Osteoblast (primary cell): ENCODE measurements at regions not wholly inside any gene's neighbourhood (a gene's known extent, or its start where the extent isn't known, plus 50 kb on each side); places are given as distances from the start of the nearest gene placed in this dataset.

Source experiments
- DNase-seq: peaks from one replicate; pipeline ENCODE4 v3.0.0; 2011; ENCODE audit warnings: low spot score, mixed read lengths; ENCODE audit not compliant: insufficient read length; ENCODE audit errors: missing footprints
- H2AFZ ChIP-seq: 2 replicates; pipeline ENCODE4 v1.6.0; 2011; ENCODE audit warnings: mild to moderate bottlenecking, low read length
- H3K27ac ChIP-seq: 2 replicates; pipeline ENCODE4 v1.5.1; 2011; ENCODE audit warnings: mild to moderate bottlenecking, low read depth, low read length, moderate library complexity
- H3K27me3 ChIP-seq: 2 replicates; pipeline ENCODE4 v1.6.0; 2012; ENCODE audit warnings: mild to moderate bottlenecking, control low read depth, inconsistent platforms, low read length, moderate library complexity; ENCODE audit not compliant: insufficient read depth
- H3K36me3 ChIP-seq: 2 replicates; pipeline ENCODE4 v1.5.1; 2011; ENCODE audit warnings: mild to moderate bottlenecking, low read length, control low read depth, moderate library complexity; ENCODE audit not compliant: insufficient read depth
- H3K4me1 ChIP-seq: 2 replicates; pipeline ENCODE4 v1.5.1; 2011; ENCODE audit warnings: mild to moderate bottlenecking, low read length, control low read depth, moderate library complexity; ENCODE audit not compliant: insufficient read depth
- H3K4me2 ChIP-seq: 2 replicates; pipeline ENCODE4 v1.6.0; 2011; ENCODE audit warnings: mild to moderate bottlenecking, low read length; ENCODE audit not compliant: insufficient read depth
- H3K4me3 ChIP-seq: fragments of 200-600 bp; sonication (generic); 3 replicates; pipeline ENCODE4 v1.5.1; 2012; ENCODE audit warnings: mild to moderate bottlenecking, low read length, inconsistent platforms; ENCODE audit not compliant: insufficient read depth
- H3K79me2 ChIP-seq: 2 replicates; pipeline ENCODE4 v1.6.0; 2012; ENCODE audit warnings: mild to moderate bottlenecking, low read length, control low read depth, inconsistent platforms; ENCODE audit not compliant: insufficient read depth
- H3K9me3 ChIP-seq: 2 replicates; pipeline ENCODE4 v1.5.1; 2011; ENCODE audit warnings: low read depth, low read length, control low read depth
- H4K20me1 ChIP-seq: 2 replicates; pipeline ENCODE4 v1.6.0; 2012; ENCODE audit warnings: mild to moderate bottlenecking, low read length, control low read depth; ENCODE audit not compliant: insufficient read depth
- TF ChIP-seq, protein P1 (sequence below): IDR thresholded peaks from 2 replicates; pipeline ENCODE4 v1.5.1; 2011; ENCODE audit warnings: mild to moderate bottlenecking, low read depth, low read length, moderate library complexity; ENCODE audit errors: extremely low read depth

DNA sequence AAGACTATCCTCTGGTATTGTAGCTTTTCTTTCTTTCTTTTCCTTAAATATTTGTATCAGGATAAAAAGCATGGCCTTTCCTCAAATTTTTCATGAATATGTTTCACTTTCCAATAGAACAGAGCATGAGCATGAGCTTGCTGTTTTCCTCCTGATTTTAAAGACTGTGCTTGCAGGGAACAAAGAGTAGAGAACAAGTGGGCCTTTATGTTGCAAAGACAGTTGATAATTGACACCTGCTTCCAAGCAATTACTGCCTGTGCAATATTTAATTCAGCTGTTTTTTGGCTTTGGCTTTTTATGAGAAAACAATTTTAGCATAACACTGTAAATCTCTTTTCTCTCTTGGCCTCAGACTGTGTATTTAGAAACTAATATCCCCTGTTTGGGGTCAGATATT lies 263.6 kb upstream of the AZI2 start:
- DNase-seq: no peak
- Histone ChIP-seq H3K4me1 (no peaks in the 10 kb centered on the region), H3K36me3 (no peaks in the 10 kb centered on the region), H3K4me3 (no peak overlapping the region), H3K4me2 (no peak overlapping the region), H3K79me2 (no peaks in the 10 kb centered on the region), H2AFZ (no peak overlapping the region), H4K20me1 (no peaks in the 10 kb centered on the region), H3K9me3 (no peaks in the 10 kb centered on the region), H3K27me3 (no peaks in the 10 kb centered on the region), H3K27ac (no peak overlapping the region)
- TF ChIP-seq, protein P1, sequence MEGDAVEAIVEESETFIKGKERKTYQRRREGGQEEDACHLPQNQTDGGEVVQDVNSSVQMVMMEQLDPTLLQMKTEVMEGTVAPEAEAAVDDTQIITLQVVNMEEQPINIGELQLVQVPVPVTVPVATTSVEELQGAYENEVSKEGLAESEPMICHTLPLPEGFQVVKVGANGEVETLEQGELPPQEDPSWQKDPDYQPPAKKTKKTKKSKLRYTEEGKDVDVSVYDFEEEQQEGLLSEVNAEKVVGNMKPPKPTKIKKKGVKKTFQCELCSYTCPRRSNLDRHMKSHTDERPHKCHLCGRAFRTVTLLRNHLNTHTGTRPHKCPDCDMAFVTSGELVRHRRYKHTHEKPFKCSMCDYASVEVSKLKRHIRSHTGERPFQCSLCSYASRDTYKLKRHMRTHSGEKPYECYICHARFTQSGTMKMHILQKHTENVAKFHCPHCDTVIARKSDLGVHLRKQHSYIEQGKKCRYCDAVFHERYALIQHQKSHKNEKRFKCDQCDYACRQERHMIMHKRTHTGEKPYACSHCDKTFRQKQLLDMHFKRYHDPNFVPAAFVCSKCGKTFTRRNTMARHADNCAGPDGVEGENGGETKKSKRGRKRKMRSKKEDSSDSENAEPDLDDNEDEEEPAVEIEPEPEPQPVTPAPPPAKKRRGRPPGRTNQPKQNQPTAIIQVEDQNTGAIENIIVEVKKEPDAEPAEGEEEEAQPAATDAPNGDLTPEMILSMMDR: no peak

DNA sequence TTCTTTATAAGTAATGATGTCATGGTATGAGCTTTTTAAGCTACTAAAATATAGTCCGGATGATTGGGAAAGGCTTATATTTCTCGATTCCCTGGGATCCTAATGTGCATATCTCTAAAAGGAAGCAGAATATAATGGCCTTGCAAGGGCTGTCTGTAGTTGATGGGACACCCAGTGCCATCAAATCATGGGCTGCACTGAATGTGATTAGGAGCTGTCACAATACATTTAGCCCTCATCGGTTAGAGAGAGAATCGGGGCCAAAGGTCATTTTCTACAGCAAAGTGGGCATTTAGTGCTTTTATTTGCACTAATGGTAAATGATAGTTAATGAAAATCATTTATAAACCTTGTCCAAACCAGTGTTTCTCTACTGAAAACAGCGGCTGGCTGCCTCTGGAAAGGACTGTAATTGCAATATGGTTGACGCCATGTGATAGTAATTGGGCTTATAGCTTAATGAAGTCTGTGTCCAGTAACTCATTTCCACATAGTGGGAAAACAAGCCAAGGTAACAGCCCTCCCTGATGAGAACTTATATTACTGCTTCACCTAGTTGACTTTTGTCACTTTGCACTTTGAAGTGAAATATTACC lies 265.0 kb upstream of the AZI2 start:
- no peaks in the 10 kb centered on the region for H4K20me1 ChIP-seq
- TF ChIP-seq, protein P1: no peak
- H3K36me3 ChIP-seq: no peaks in the 10 kb centered on the region
- H3K4me2 ChIP-seq: no peak overlapping the region
- no peak overlapping the region for H3K27ac ChIP-seq
- H3K79me2 ChIP-seq: no peaks in the 10 kb centered on the region
- DNase-seq: no peak
- H3K9me3 ChIP-seq: no peaks in the 10 kb centered on the region
- H3K4me3 ChIP-seq: no peak overlapping the region
- no peak overlapping the region for H2AFZ ChIP-seq
- no peaks in the 10 kb centered on the region for H3K27me3 ChIP-seq
- no peaks in the 10 kb centered on the region for H3K4me1 ChIP-seq

DNA sequence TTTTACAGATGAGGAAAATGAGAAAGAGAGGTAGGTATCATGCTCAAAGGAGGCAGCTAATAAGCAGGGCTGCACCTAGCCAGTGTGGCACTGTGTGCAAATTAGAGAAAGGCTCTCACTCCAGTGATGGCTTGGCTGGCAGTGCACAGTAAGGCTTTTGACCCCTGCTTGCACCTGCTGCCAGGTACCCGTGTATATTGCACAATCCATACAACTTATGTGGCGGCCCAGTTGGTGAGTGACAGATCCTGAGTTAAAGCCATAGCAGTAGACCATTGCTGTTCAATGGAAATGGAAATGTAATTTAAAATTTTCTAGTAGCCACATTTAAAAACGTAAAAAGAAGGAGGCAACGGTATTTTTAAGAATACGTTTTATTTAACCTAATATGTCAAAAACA lies 266.4 kb upstream of the AZI2 start:
- no peaks in the 10 kb centered on the region for H3K27me3 ChIP-seq
- H3K36me3 ChIP-seq: no peaks in the 10 kb centered on the region
- H3K9me3 ChIP-seq: no peaks in the 10 kb centered on the region
- H3K79me2 ChIP-seq: no peaks in the 10 kb centered on the region
- H3K4me2 ChIP-seq: no peak overlapping the region
- no peak overlapping the region for H3K4me3 ChIP-seq
- DNase-seq: no peak
- H4K20me1 ChIP-seq: no peaks in the 10 kb centered on the region
- no peak overlapping the region for H2AFZ ChIP-seq
- H3K4me1 ChIP-seq: no peaks in the 10 kb centered on the region
- TF ChIP-seq, protein P1: no peak
- H3K27ac ChIP-seq: no peak overlapping the region

DNA sequence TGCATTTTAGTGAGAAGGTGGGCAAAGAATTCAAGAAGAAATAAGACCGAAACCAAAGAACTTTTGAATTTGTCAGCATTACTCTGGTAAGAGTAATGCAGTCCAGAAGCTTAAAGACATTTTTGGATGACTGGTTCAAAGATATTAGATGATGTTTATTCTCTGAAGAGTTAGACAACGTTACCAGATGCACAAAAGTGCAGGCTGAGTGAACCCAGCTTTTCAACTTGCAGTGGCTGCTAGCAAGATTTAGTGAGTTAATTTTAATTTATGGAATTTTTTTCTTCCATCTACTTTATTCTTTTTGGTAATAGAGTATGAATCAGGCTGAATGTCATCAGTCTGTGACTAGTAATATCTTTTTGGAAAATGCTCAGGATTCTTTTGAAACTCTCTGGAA lies 267.3 kb upstream of the AZI2 start:
- Histone ChIP-seq H2AFZ (no peak overlapping the region), H3K4me2 (no peak overlapping the region), H3K79me2 (no peaks in the 10 kb centered on the region), H3K27me3 (no peaks in the 10 kb centered on the region), H3K36me3 (no peaks in the 10 kb centered on the region), H3K4me3 (no peak overlapping the region), H4K20me1 (no peaks in the 10 kb centered on the region), H3K9me3 (no peaks in the 10 kb centered on the region), H3K27ac (no peak overlapping the region), H3K4me1 (no peaks in the 10 kb centered on the region)
- no peak for DNase-seq
- TF ChIP-seq, protein P1: no peak
